ENCODE measurements at regions not wholly inside any gene's neighbourhood (a gene's known extent, or its start where the extent isn't known, plus 50 kb on each side); places are given as distances from the start of the nearest gene placed in this dataset.
"Not testable (repeated sequence)": the region's sequence is repeated elsewhere in the genome, so short reads cannot be mapped to it uniquely, and the experiment has no call there.

DNA sequence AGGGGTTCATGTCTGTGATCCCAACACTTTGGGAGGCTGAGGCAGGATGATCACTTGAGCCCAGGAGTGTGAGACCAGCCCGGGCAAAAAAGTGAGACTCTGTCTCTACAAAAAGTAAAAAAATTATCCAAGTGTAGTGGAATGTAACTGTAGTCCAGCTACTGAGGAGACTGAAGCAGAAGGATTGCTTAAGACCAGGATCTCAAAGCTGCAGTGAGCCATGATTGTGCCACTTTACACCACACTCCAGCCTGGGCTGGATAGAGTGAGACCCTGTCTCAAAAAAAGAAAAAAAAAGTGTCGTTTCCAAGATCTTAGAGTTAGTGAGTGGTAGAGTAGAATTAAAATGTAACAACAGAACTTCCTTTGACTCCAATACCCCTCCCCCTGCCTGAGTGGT is 589.4 kb upstream of the MBL2 start:
- H3K27ac ChIP-seq = no peak overlapping the region
- H3K4me1 ChIP-seq = no peaks in the 10 kb centered on the region
- no peaks in the 10 kb centered on the region for H3K27me3 ChIP-seq
- no peaks in the 10 kb centered on the region for H3K36me3 ChIP-seq
- intact Hi-C loops (cut with DNase I) = no loop called here
- no peaks in the 10 kb centered on the region for H3K9me3 ChIP-seq
- no peak for TF ChIP-seq POLR2AphosphoS5 (IDR thresholded peaks at IDR 0.05; ENCODE audit: insufficient read depth in 1 of 2, low read depth in 1 of 2)
- TF ChIP-seq POLR2A (IDR thresholded peaks at IDR 0.05) = no peak
- TF ChIP-seq, protein P1, sequence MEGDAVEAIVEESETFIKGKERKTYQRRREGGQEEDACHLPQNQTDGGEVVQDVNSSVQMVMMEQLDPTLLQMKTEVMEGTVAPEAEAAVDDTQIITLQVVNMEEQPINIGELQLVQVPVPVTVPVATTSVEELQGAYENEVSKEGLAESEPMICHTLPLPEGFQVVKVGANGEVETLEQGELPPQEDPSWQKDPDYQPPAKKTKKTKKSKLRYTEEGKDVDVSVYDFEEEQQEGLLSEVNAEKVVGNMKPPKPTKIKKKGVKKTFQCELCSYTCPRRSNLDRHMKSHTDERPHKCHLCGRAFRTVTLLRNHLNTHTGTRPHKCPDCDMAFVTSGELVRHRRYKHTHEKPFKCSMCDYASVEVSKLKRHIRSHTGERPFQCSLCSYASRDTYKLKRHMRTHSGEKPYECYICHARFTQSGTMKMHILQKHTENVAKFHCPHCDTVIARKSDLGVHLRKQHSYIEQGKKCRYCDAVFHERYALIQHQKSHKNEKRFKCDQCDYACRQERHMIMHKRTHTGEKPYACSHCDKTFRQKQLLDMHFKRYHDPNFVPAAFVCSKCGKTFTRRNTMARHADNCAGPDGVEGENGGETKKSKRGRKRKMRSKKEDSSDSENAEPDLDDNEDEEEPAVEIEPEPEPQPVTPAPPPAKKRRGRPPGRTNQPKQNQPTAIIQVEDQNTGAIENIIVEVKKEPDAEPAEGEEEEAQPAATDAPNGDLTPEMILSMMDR (IDR thresholded peaks at IDR 0.05) = no peak
- H3K4me3 ChIP-seq = no peak overlapping the region
- no peak for DNase-seq (ENCODE audit: extremely low spot score in 2 of 2)

DNA sequence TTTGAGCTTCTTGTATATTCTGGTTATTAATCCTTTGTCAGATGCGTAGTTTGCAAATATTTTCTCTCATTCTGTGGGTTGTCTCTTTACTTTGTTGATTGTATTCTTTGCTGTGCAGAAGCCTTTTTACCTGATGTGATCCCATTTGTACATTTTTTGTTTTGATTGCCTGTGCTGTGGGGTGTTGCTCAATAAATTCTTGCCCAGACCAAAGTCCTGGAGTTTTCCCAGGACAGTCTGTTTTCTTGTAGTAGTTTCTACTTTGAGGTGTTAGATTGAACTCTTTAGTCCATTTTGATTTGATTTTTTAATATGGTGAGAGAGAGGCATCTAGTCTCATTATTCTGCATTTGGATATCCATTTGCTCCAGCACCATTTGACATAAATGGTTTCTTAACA is 588.7 kb upstream of the MBL2 start:
- no peaks in the 10 kb centered on the region for H3K27me3 ChIP-seq
- intact Hi-C loops (cut with DNase I) = no loop called here
- TF ChIP-seq POLR2A (IDR thresholded peaks at IDR 0.05) = no peak
- TF ChIP-seq POLR2AphosphoS5 (IDR thresholded peaks at IDR 0.05; ENCODE audit: insufficient read depth in 1 of 2, low read depth in 1 of 2) = no peak
- TF ChIP-seq, protein P1 (IDR thresholded peaks at IDR 0.05) = no peak
- H3K36me3 ChIP-seq = no peaks in the 10 kb centered on the region
- no peaks in the 10 kb centered on the region for H3K9me3 ChIP-seq
- no peak overlapping the region for H3K4me3 ChIP-seq
- H3K4me1 ChIP-seq = no peaks in the 10 kb centered on the region
- no peak for DNase-seq (ENCODE audit: extremely low spot score in 2 of 2)
- no peak overlapping the region for H3K27ac ChIP-seq

DNA sequence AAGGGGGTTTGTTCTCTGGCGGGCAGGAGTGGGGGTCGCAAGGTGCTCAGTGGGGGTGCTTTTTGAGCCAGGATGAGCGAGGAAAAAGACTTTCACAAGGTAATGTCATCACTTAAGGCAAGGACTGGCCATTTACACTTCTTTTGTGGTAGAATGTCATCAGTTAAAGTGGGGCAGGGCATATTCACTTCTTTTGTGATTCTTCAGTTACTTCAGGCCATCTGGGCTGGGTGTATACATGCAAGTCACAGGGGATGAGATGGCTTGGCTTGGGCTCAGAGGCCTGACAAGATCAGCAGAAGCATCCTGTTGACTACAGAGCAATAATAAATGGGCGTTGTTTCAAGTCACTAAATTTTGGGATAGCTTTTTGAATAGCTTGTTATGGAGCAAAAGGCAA is 586.4 kb upstream of the MBL2 start:
- intact Hi-C loops (cut with DNase I); H3K4me1 ChIP-seq; H3K36me3 ChIP-seq; H3K9me3 ChIP-seq; H3K27me3 ChIP-seq; H3K4me3 ChIP-seq; H3K27ac ChIP-seq; DNase-seq (ENCODE audit: extremely low spot score in 2 of 2): not testable (repeated sequence)

DNA sequence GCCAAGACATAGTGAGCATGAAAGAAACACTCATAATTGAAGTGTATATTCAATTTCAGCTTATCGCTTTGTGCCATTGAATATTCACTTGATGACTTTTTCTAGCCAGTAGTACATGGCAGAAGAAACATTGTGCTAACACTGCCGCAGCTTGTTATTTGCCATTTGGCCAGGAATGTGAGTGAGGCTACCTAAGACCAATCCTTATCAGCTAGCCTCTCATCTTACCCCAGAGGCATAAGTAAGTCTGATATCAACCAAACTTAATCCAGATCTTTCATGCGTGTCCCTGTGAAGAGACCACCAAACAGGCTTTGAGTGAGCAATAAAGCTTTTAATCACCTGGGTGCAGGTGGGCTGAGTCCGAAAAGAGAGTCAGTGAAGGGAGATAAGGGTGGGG is 586.0 kb upstream of the MBL2 start:
- Histone ChIP-seq H3K4me1 (no peaks in the 10 kb centered on the region), H3K36me3 (no peaks in the 10 kb centered on the region), H3K27me3 (no peaks in the 10 kb centered on the region), H3K27ac (no peak overlapping the region), H3K4me3 (no peak overlapping the region), H3K9me3 (no peaks in the 10 kb centered on the region)
- intact Hi-C loops (cut with DNase I) = no loop called here
- TF ChIP-seq, protein P1 (IDR thresholded peaks at IDR 0.05) = no peak
- TF ChIP-seq POLR2AphosphoS5 (IDR thresholded peaks at IDR 0.05; ENCODE audit: insufficient read depth in 1 of 2, low read depth in 1 of 2) (no peak), POLR2A (IDR thresholded peaks at IDR 0.05) (no peak)
- DNase-seq (ENCODE audit: extremely low spot score in 2 of 2) = no peak

DNA sequence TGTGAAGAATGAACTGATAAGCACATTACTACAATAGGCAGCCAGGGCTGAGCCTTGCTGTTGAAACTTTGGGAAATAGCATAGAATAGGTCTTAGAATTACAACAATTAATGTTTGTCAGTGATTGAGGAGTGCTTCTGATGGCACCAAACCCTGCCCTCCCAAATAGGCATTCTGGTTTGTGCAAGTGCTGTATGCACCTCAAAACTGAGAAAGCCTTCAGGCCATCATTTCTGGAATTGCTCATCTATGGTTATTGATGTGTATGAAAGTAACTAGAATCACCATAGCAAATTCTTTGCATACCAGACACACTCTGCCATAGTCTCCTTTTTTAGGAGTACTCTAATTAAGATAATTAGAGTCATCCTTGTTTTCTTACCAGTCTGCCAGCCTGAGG is 585.0 kb upstream of the MBL2 start:
- DNase-seq (ENCODE audit: extremely low spot score in 2 of 2) = no peak
- TF ChIP-seq POLR2AphosphoS5 (IDR thresholded peaks at IDR 0.05; ENCODE audit: insufficient read depth in 1 of 2, low read depth in 1 of 2) (no peak), POLR2A (IDR thresholded peaks at IDR 0.05) (no peak)
- TF ChIP-seq, protein P1 (IDR thresholded peaks at IDR 0.05) = no peak
- Histone ChIP-seq H3K36me3 (no peaks in the 10 kb centered on the region), H3K9me3 (no peaks in the 10 kb centered on the region), H3K4me1 (no peaks in the 10 kb centered on the region), H3K27ac (no peak overlapping the region), H3K27me3 (no peaks in the 10 kb centered on the region), H3K4me3 (no peak overlapping the region)
- intact Hi-C loops (cut with DNase I) = no loop called here
